HepG2 (cell line): ENCODE measurements at regions not wholly inside any gene's neighbourhood (a gene's known extent, or its start where the extent isn't known, plus 50 kb on each side); places are given as distances from the start of the nearest gene placed in this dataset.

Experiments used
- BHLHE40 ChIP-seq: IDR thresholded peaks from 2 replicates; pipeline ENCODE4 v1.6.1; 2011; ENCODE audit warnings: low read length, improper control_type of control experiment
- MTF2 ChIP-seq: sonication (generic); formaldehyde crosslinking; IDR thresholded peaks from 2 replicates; pipeline ENCODE4 v1.5.0; 2020; ENCODE audit warnings: missing genetic modification reagents, borderline replicate concordance
- POLR2A ChIP-seq, 2 experiments: IDR thresholded peaks; 2 replicates each; pipeline ENCODE4 v1.6.1; 2011; ENCODE audit warnings: low read depth in 2 of 2, low read length in 2 of 2, mild to moderate bottlenecking in 1 of 2, moderate library complexity in 1 of 2; ENCODE audit not compliant: insufficient read depth in 1 of 2
- TF ChIP-seq, protein P1 (sequence below): sonication (generic); formaldehyde crosslinking; IDR thresholded peaks from 2 replicates; pipeline ENCODE4 v1.8.1; 2023; ENCODE audit warnings: mild to moderate bottlenecking, missing genetic modification reagents
- TF ChIP-seq, protein P2 (sequence below): sonication (generic); formaldehyde crosslinking; IDR thresholded peaks from 2 replicates; pipeline ENCODE4 v1.4.0; 2020; ENCODE audit warnings: missing genetic modification reagents
- TF ChIP-seq, protein P3 (sequence below): sonication (generic); formaldehyde crosslinking; IDR thresholded peaks from 2 replicates; pipeline ENCODE4 v1.9.0; 2021; ENCODE audit warnings: mild to moderate bottlenecking, missing genetic modification reagents
- TF ChIP-seq, protein P4 (sequence below): sonication (generic); formaldehyde crosslinking; conservative IDR thresholded peaks from 2 replicates; pipeline ENCODE4 v1.4.0; 2020; ENCODE audit warnings: mild to moderate bottlenecking, missing genetic modification reagents, moderate library complexity
- TF ChIP-seq, protein P5 (sequence below): sonication (generic); formaldehyde crosslinking; IDR thresholded peaks from 2 replicates; pipeline ENCODE4 v1.5.0; 2020; ENCODE audit warnings: mild to moderate bottlenecking, missing genetic modification reagents, moderate library complexity

DNA sequence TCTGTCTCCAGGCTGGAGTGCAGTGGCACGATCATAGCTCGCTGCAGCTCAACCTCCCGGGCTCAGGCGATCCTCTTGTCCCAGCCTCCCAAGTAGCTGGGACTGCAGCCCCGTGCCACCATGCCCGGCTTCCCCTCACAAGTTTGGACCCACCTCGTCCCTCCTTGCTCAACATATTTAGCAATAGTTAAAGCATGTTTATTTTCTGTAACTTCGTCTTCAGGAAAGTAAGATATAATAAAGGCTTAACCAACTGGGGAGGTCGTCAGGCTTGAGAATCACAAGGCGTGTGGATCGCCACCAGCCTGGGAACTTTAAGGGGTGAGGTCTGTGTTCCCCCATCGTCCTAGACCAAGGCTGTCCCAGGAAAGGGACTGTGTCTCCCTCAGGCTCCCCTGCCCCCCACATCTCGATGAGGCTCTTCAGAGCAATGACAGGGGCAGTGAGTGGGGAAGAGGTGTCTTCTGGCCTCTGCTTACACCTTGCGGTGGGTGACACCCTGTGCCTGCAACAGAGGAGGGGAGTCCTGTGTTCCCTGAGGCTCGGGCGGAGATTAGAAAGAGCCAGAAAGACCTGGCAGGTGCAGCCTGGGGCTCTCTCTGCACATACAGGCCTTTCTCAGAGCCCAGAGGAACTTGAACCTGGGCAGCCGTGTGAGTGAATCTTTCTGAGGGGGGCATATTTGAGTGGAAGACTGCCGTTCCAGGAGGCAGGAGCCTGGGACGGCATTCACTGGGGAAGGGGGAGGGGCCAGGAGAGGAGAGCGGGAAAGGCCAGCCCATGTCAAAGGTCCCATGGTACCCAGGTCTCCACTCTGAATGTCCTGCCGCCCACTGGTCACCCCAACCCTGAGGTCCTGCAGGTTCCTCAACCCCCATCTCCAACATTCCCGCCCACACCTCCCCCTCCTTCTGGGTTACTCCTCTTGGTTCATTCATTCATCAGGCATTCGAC, 152.3 kb downstream of the SMAD6 start:
- TF ChIP-seq, protein P1, sequence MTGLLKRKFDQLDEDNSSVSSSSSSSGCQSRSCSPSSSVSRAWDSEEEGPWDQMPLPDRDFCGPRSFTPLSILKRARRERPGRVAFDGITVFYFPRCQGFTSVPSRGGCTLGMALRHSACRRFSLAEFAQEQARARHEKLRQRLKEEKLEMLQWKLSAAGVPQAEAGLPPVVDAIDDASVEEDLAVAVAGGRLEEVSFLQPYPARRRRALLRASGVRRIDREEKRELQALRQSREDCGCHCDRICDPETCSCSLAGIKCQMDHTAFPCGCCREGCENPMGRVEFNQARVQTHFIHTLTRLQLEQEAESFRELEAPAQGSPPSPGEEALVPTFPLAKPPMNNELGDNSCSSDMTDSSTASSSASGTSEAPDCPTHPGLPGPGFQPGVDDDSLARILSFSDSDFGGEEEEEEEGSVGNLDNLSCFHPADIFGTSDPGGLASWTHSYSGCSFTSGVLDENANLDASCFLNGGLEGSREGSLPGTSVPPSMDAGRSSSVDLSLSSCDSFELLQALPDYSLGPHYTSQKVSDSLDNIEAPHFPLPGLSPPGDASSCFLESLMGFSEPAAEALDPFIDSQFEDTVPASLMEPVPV (CRISPR knock-in tag) = no peak
- TF ChIP-seq BHLHE40 (no peak), MTF2 (CRISPR knock-in tag) (no peak), POLR2A (IDR thresholded peaks at IDR 0.05; ENCODE audit: insufficient read depth in 1 of 2, low read depth in 2 of 2, low read length in 2 of 2) (no peak)
- TF ChIP-seq, protein P2, sequence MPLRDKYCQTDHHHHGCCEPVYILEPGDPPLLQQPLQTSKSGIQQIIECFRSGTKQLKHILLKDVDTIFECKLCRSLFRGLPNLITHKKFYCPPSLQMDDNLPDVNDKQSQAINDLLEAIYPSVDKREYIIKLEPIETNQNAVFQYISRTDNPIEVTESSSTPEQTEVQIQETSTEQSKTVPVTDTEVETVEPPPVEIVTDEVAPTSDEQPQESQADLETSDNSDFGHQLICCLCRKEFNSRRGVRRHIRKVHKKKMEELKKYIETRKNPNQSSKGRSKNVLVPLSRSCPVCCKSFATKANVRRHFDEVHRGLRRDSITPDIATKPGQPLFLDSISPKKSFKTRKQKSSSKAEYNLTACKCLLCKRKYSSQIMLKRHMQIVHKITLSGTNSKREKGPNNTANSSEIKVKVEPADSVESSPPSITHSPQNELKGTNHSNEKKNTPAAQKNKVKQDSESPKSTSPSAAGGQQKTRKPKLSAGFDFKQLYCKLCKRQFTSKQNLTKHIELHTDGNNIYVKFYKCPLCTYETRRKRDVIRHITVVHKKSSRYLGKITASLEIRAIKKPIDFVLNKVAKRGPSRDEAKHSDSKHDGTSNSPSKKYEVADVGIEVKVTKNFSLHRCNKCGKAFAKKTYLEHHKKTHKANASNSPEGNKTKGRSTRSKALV (CRISPR knock-in tag) = no peak
- TF ChIP-seq, protein P3, sequence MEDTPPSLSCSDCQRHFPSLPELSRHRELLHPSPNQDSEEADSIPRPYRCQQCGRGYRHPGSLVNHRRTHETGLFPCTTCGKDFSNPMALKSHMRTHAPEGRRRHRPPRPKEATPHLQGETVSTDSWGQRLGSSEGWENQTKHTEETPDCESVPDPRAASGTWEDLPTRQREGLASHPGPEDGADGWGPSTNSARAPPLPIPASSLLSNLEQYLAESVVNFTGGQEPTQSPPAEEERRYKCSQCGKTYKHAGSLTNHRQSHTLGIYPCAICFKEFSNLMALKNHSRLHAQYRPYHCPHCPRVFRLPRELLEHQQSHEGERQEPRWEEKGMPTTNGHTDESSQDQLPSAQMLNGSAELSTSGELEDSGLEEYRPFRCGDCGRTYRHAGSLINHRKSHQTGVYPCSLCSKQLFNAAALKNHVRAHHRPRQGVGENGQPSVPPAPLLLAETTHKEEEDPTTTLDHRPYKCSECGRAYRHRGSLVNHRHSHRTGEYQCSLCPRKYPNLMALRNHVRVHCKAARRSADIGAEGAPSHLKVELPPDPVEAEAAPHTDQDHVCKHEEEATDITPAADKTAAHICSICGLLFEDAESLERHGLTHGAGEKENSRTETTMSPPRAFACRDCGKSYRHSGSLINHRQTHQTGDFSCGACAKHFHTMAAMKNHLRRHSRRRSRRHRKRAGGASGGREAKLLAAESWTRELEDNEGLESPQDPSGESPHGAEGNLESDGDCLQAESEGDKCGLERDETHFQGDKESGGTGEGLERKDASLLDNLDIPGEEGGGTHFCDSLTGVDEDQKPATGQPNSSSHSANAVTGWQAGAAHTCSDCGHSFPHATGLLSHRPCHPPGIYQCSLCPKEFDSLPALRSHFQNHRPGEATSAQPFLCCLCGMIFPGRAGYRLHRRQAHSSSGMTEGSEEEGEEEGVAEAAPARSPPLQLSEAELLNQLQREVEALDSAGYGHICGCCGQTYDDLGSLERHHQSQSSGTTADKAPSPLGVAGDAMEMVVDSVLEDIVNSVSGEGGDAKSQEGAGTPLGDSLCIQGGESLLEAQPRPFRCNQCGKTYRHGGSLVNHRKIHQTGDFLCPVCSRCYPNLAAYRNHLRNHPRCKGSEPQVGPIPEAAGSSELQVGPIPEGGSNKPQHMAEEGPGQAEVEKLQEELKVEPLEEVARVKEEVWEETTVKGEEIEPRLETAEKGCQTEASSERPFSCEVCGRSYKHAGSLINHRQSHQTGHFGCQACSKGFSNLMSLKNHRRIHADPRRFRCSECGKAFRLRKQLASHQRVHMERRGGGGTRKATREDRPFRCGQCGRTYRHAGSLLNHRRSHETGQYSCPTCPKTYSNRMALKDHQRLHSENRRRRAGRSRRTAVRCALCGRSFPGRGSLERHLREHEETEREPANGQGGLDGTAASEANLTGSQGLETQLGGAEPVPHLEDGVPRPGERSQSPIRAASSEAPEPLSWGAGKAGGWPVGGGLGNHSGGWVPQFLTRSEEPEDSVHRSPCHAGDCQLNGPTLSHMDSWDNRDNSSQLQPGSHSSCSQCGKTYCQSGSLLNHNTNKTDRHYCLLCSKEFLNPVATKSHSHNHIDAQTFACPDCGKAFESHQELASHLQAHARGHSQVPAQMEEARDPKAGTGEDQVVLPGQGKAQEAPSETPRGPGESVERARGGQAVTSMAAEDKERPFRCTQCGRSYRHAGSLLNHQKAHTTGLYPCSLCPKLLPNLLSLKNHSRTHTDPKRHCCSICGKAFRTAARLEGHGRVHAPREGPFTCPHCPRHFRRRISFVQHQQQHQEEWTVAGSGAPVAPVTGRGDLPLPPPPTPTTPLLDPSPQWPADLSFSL (CRISPR knock-in tag) = no peak
- TF ChIP-seq, protein P4, sequence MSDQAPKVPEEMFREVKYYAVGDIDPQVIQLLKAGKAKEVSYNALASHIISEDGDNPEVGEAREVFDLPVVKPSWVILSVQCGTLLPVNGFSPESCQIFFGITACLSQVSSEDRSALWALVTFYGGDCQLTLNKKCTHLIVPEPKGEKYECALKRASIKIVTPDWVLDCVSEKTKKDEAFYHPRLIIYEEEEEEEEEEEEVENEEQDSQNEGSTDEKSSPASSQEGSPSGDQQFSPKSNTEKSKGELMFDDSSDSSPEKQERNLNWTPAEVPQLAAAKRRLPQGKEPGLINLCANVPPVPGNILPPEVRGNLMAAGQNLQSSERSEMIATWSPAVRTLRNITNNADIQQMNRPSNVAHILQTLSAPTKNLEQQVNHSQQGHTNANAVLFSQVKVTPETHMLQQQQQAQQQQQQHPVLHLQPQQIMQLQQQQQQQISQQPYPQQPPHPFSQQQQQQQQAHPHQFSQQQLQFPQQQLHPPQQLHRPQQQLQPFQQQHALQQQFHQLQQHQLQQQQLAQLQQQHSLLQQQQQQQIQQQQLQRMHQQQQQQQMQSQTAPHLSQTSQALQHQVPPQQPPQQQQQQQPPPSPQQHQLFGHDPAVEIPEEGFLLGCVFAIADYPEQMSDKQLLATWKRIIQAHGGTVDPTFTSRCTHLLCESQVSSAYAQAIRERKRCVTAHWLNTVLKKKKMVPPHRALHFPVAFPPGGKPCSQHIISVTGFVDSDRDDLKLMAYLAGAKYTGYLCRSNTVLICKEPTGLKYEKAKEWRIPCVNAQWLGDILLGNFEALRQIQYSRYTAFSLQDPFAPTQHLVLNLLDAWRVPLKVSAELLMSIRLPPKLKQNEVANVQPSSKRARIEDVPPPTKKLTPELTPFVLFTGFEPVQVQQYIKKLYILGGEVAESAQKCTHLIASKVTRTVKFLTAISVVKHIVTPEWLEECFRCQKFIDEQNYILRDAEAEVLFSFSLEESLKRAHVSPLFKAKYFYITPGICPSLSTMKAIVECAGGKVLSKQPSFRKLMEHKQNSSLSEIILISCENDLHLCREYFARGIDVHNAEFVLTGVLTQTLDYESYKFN = no peak
- TF ChIP-seq, protein P5, sequence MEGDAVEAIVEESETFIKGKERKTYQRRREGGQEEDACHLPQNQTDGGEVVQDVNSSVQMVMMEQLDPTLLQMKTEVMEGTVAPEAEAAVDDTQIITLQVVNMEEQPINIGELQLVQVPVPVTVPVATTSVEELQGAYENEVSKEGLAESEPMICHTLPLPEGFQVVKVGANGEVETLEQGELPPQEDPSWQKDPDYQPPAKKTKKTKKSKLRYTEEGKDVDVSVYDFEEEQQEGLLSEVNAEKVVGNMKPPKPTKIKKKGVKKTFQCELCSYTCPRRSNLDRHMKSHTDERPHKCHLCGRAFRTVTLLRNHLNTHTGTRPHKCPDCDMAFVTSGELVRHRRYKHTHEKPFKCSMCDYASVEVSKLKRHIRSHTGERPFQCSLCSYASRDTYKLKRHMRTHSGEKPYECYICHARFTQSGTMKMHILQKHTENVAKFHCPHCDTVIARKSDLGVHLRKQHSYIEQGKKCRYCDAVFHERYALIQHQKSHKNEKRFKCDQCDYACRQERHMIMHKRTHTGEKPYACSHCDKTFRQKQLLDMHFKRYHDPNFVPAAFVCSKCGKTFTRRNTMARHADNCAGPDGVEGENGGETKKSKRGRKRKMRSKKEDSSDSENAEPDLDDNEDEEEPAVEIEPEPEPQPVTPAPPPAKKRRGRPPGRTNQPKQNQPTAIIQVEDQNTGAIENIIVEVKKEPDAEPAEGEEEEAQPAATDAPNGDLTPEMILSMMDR (CRISPR knock-in tag) = no peak
